ENCODE measurements at regions not wholly inside any gene's neighbourhood (a gene's known extent, or its start where the extent isn't known, plus 50 kb on each side); places are given as distances from the start of the nearest gene placed in this dataset.
A peak's percentile ranks its signal among the peaks of the same experiment; 100 is the strongest.

DNA sequence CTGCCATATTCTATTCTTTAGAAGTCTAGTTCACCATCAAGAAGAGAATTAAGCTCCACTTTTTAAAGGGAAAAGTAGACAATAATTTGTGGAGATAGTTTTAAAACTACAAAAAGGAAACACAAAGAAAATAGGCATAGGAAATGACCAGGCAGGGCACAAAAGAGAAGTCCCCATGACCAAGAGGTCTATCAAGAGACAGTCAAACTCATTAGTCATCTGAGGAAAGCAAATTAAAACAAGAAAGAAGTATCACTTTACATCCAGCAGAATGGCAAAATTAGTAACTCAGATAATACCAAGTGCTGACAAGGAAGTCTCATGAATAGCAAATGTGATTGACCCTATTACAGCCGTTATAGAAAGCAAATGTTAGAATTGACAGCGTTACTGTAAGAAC lies 243.7 kb upstream of the SNX7 start:
- FAIRE-seq: peak; percentile 70
- TF ChIP-seq, protein P1, sequence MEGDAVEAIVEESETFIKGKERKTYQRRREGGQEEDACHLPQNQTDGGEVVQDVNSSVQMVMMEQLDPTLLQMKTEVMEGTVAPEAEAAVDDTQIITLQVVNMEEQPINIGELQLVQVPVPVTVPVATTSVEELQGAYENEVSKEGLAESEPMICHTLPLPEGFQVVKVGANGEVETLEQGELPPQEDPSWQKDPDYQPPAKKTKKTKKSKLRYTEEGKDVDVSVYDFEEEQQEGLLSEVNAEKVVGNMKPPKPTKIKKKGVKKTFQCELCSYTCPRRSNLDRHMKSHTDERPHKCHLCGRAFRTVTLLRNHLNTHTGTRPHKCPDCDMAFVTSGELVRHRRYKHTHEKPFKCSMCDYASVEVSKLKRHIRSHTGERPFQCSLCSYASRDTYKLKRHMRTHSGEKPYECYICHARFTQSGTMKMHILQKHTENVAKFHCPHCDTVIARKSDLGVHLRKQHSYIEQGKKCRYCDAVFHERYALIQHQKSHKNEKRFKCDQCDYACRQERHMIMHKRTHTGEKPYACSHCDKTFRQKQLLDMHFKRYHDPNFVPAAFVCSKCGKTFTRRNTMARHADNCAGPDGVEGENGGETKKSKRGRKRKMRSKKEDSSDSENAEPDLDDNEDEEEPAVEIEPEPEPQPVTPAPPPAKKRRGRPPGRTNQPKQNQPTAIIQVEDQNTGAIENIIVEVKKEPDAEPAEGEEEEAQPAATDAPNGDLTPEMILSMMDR (IDR thresholded peaks at IDR 0.05; ENCODE audit: insufficient read depth, missing control alignments): no peak
- DNase-seq (ENCODE audit: insufficient read length, low spot score): no peak

DNA sequence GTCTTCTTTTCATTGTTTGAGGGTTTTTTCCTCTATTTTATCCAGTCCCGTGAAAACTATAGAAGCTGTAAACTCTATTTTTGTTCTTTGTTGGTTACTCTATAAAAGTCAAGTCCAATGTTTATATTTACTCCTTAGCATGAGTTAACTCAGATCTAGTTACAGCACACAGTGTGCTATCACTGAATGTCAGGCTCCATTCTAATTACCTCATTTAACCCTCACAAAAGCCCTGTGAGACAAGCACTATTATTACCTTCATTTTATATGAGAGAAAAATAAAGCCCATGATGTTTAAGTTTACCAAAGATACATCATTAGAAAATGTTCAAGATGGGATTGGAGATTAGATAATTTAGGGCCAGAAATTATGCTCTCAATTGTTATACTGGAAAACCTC lies 251.4 kb upstream of the SNX7 start:
- DNase-seq (ENCODE audit: insufficient read length, low spot score) (no peak), FAIRE-seq (no peak)

DNA sequence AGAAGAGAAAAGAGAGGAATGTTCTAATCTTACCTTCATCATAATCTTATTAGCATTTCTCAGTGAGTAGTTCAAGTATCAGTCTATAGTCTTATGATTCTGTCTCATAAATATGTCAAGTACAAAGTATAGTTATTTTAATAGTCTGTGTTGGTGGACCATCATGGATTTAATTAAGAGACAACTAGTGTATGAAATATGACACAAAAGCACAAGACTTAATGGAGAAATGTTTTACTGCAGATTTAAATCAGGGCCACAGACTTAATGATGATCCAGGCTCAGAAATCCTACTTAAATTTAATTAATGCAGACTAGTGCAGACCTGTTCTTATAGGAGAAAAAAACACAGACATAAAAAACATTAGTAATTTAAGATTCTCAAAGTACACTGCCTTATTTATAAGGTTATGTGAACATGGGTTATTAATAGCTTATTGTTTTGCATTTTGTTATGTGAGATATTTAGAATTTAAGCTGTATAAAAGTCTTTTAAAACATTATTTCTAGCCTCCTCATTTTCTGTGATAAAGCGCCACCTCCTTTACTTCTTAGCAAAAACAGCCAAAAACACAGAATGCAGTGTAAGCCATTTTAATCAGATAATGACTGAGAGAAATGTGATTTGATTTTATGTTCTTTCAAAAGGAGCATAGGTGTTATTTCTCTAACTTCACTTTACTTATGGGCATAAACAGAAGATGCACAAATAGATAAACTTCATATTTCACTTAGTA lies 255.0 kb upstream of the SNX7 start:
- FAIRE-seq (peak; percentile 96), DNase-seq (ENCODE audit: insufficient read length, low spot score) (no peak)
- TF ChIP-seq, protein P1 (IDR thresholded peaks at IDR 0.05; ENCODE audit: insufficient read depth, missing control alignments): peak; percentile 35

More for the DNA sequence above, 251.4 kb upstream of the SNX7 start:
- TF ChIP-seq, protein P1 (IDR thresholded peaks at IDR 0.05; ENCODE audit: insufficient read depth, missing control alignments): no peak

DNA sequence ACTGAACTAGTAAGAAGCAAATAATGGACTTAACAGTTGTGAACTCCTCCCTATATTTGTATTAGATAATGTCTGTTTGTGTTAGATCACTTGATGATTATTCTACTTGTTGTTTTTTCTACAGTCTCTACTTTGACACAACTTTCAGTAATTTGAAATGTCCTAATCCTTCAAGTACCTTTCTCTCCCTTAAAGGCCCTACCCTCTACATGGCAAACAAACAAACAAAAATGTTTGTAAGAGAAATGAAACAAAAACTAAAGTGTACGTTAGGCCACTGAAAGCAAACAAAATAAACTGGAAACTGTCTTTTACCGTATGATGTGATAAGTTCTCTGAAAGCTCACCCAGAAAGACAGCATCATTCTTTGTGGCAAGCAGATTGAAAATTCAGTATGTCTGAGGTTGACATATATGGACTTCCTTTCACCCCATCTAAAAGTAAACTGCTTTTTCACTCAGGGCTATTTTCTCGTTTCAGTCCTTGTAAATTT lies 255.9 kb upstream of the SNX7 start:
- DNase-seq (ENCODE audit: insufficient read length, low spot score) (no peak), FAIRE-seq (peak; percentile 69)
- TF ChIP-seq, protein P1 (IDR thresholded peaks at IDR 0.05; ENCODE audit: insufficient read depth, missing control alignments): no peak

DNA sequence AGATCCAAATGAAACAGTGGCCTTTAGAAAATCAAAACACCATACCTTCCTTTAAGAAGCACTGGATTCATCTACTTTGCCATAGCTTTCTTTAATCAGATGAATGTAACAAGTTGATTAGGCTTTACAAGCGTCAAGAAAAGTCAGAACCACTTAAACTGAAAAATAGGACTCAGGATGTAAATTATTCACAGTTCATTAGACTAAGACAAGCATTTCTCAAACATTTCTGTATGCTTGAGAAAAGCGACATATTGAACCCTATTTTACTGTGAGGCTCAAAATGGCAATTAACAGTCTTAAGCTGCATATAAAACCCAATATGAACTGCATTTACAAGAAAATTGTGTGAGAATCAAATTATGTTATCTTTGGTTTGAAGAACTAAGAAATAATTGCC lies 256.7 kb upstream of the SNX7 start:
- TF ChIP-seq, protein P1 (IDR thresholded peaks at IDR 0.05; ENCODE audit: insufficient read depth, missing control alignments): no peak
- FAIRE-seq (peak; percentile 66), DNase-seq (ENCODE audit: insufficient read length, low spot score) (no peak)

DNA sequence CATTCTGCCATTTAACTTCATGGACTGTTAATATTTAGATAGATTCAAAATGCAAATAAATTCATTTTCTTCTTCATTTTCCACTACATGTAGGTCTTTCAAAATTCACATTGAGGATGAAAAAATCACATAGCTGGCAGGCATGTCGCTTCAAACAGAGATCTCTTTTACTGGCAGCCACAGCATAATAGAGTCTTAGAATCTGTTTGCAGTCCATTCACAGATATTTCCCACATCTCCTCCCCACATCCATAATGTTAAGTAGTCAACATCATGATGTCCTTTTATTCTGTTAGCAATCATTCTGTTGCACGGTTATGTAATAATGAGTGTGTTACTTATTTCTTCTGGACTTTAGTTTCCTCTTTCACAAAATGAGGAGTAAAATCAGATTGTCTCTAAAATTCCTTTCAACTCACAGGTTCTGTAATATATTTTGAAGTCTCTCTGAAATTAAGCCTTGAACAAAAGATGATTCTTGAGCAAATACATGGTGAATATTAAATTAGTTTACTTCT lies 257.5 kb upstream of the SNX7 start:
- no peak for DNase-seq (ENCODE audit: insufficient read length, low spot score)
- TF ChIP-seq, protein P1 (IDR thresholded peaks at IDR 0.05; ENCODE audit: insufficient read depth, missing control alignments): no peak
- no peak for FAIRE-seq

DNA sequence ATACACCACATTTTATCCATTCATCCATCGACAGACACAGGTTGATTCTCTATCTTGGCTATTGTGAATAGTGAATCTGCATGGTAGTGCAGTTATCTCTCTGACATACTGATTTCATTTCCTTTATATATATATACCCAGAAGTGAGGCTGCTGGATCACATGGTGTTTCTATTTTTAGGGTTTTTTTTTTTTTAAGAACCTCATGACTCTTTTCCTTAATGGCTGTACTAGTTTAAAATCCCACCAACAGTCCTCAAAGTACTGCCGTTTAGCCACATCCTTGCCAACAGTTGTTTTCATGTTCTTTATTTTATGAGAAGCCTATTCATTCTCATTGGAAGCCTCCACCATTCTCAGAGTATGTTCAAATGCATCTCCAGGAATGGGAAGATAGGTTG lies 258.7 kb upstream of the SNX7 start:
- TF ChIP-seq, protein P1 (IDR thresholded peaks at IDR 0.05; ENCODE audit: insufficient read depth, missing control alignments): no peak
- no peak for DNase-seq (ENCODE audit: insufficient read length, low spot score)
- no peak for FAIRE-seq
